Keratinocyte (primary cell): ENCODE measurements at regions not wholly inside any gene's neighbourhood (a gene's known extent, or its start where the extent isn't known, plus 50 kb on each side); places are given as distances from the start of the nearest gene placed in this dataset.

Experiments
- CTCF ChIP-seq, 3 experiments: IDR thresholded peaks in 1 of 3; conservative IDR thresholded peaks in 1 of 3; optimal IDR thresholded peaks in 1 of 3; 2 replicates in 2 of 3; 3 replicates in 1 of 3; pipeline versions ENCODE3 to v1.5.1; 2011; ENCODE audit warnings: low read length in 3 of 3, mild to moderate bottlenecking in 3 of 3, moderate library complexity in 2 of 3, control low read depth in 1 of 3, inconsistent platforms in 1 of 3; ENCODE audit not compliant: insufficient read depth in 2 of 3; ENCODE audit errors: extremely low read depth in 1 of 3
- EZH2 ChIP-seq: IDR thresholded peaks from one replicate; pipeline ENCODE4 v1.6.1; 2012; ENCODE audit warnings: inconsistent platforms, mild to moderate bottlenecking, low read length, moderate library complexity

GRCh38 chr16:66293207-66293735 is 73.2 kb upstream of the CDH5 start:
- TF ChIP-seq CTCF (optimal IDR thresholded peaks at IDR 0.05 in 1 of 3, IDR thresholded peaks at IDR 0.05 in 1 of 3, conservative IDR thresholded peaks at IDR 0.05 in 1 of 3; ENCODE audit: extremely low read depth in 1 of 3, insufficient read depth in 2 of 3, low read length in 3 of 3) (no peak), EZH2 (no peak)
